Upper lobe of left lung (tissue), 4 donors: ENCODE measurements at regions not wholly inside any gene's neighbourhood (a gene's known extent, or its start where the extent isn't known, plus 50 kb on each side); places are given as distances from the start of the nearest gene placed in this dataset.

Source experiments
- POLR2AphosphoS5 ChIP-seq, 2 donors: sonication (generic); formaldehyde crosslinking; IDR thresholded peaks; one replicate each; pipeline ENCODE4 v1.5.1; 2017; ENCODE audit warnings: antibody characterized with exemption in 2 of 2
- TF ChIP-seq, protein P1 (sequence below), 6 experiments: fragments of 450-650 bp in 4 of 6; fragments of 200-600 bp in 2 of 6; sonication (generic) in 2 of 6; IDR thresholded peaks; one replicate each; pipeline ENCODE4 v1.5.1; 2016 to 2019; ENCODE audit warnings: antibody characterized with exemption in 6 of 6

DNA sequence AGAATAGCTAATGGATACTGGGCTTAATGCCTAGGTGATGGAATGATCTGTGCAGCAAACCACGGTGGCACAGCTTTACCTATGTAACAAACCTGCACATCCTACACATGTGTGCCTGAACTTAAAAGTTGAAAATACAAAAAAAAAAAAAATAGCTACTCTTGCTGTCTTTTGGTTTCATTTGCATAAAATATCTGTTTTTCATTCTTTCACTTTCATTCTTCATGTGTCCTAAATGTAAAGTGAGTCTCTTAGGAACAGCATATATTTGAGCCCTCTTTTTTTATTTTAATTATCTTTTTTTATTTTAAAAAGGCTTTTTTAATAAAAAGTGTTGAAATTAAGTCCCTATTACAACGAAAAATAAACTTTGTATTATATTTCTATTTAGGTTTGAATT, 836.1 kb upstream of the KCND2 start:
- TF ChIP-seq, protein P1, sequence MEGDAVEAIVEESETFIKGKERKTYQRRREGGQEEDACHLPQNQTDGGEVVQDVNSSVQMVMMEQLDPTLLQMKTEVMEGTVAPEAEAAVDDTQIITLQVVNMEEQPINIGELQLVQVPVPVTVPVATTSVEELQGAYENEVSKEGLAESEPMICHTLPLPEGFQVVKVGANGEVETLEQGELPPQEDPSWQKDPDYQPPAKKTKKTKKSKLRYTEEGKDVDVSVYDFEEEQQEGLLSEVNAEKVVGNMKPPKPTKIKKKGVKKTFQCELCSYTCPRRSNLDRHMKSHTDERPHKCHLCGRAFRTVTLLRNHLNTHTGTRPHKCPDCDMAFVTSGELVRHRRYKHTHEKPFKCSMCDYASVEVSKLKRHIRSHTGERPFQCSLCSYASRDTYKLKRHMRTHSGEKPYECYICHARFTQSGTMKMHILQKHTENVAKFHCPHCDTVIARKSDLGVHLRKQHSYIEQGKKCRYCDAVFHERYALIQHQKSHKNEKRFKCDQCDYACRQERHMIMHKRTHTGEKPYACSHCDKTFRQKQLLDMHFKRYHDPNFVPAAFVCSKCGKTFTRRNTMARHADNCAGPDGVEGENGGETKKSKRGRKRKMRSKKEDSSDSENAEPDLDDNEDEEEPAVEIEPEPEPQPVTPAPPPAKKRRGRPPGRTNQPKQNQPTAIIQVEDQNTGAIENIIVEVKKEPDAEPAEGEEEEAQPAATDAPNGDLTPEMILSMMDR (IDR thresholded peaks at IDR 0.05): no peak
- no peak for TF ChIP-seq POLR2AphosphoS5 (IDR thresholded peaks at IDR 0.05)
